ENCODE measurements at regions not wholly inside any gene's neighbourhood (a gene's known extent, or its start where the extent isn't known, plus 50 kb on each side); places are given as distances from the start of the nearest gene placed in this dataset.

DNA sequence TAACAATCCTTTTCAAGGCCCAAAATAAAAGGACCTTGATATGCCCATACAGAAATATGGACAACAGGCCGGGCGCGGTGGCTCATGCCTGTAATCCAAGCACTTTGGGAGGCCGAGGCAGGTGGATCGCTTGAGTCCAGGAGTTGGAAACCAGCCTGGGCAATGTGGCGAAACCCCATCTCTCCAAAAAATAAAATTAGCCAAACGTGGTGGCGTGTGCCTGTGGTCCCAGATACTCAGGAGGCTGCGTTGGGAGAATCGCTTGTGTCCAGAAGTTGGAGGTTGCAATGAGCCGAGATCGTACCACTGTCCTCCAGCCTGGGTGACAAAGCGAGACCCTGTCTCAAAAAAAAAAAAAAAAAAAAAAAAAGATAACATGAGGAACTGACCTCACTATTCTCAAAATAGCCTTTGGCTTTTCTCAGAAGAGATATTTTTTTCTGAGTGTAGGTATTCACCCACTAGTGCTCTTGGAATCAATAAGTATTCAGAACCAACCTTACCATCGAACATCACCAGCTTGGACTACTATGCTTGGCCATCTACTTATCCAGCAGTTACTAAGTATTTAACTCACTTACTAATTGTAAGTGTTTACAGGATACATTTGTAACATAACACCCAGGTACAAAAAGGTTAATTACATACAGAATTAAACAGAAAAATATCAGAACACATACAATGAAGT, 99.2 kb downstream of the OR2B2 start:
- Histone ChIP-seq H3K4me3 (replicated peaks; ENCODE audit: low read depth, low read length) (no peak overlapping the region), H3K27me3 (replicated peaks; ENCODE audit: control insufficient read depth, insufficient read depth, low read length) (no peaks in the 10 kb centered on the region), H3K36me3 (ENCODE audit: control insufficient read depth, insufficient read depth, low read length) (no peaks in the 10 kb centered on the region)
- no peak for DNase-seq (ENCODE audit: extremely low read depth, insufficient read length)
- TF ChIP-seq, protein P1, sequence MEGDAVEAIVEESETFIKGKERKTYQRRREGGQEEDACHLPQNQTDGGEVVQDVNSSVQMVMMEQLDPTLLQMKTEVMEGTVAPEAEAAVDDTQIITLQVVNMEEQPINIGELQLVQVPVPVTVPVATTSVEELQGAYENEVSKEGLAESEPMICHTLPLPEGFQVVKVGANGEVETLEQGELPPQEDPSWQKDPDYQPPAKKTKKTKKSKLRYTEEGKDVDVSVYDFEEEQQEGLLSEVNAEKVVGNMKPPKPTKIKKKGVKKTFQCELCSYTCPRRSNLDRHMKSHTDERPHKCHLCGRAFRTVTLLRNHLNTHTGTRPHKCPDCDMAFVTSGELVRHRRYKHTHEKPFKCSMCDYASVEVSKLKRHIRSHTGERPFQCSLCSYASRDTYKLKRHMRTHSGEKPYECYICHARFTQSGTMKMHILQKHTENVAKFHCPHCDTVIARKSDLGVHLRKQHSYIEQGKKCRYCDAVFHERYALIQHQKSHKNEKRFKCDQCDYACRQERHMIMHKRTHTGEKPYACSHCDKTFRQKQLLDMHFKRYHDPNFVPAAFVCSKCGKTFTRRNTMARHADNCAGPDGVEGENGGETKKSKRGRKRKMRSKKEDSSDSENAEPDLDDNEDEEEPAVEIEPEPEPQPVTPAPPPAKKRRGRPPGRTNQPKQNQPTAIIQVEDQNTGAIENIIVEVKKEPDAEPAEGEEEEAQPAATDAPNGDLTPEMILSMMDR (IDR thresholded peaks at IDR 0.05; ENCODE audit: insufficient read depth, low read length, poor library complexity, severe bottlenecking): no peak

DNA sequence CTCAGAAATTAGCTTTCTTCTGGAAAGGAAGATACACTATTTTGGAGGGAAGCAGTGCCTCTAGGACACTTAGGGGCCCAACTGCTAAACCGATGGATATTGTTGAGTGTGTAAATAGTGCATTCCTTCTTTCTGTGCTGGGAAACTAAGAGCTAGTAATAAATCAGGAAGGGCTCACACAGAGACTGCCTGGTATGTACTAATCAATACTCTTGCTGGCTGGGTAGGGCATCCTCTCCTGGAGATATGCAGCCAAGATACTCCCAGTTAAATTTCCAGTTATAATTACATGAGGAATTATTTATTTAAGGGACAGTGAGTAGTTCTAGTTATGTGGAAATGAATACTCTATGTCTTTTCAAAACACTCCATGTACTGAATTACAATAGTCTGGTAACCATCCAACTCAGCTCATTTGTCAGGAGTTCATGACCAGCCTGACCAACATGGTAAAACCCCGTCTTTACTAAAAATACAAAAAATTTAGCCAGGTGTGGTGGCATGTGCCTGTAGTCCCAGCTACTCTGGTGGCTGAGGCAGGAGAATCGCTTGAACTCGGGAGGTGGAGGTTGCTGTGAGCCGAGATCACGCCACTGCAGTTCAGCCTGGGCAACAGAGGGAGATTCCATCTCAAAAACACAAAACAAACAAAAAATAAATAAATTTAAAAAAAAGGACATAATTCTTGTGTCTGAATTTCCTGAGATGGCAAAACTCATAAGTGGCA, 100.0 kb downstream of the OR2B2 start:
- H3K36me3 ChIP-seq (ENCODE audit: control insufficient read depth, insufficient read depth, low read length): no peaks in the 10 kb centered on the region
- TF ChIP-seq, protein P1 (IDR thresholded peaks at IDR 0.05; ENCODE audit: insufficient read depth, low read length, poor library complexity, severe bottlenecking): no peak
- peak overlapping the region; percentile 83 for H3K4me3 ChIP-seq (replicated peaks; ENCODE audit: low read depth, low read length)
- H3K27me3 ChIP-seq (replicated peaks; ENCODE audit: control insufficient read depth, insufficient read depth, low read length): no peaks in the 10 kb centered on the region
- no peak for DNase-seq (ENCODE audit: extremely low read depth, insufficient read length)

DNA sequence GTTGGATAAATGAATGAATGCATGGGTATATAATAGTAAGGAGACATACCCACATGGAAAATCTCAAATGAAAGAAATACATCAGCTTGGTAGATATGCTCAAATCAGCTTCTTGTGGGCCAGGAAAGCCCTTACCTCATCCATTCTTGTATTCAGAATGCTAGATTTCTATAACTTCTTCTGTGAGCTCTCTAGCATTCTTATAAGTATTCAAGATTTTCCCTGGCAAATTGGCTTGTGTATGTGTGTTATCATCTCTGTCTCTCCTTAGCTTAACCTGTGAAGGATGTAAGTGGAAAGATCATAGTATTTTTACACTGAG, 100.8 kb downstream of the OR2B2 start:
- TF ChIP-seq, protein P1 (IDR thresholded peaks at IDR 0.05; ENCODE audit: insufficient read depth, low read length, poor library complexity, severe bottlenecking): no peak
- H3K4me3 ChIP-seq (replicated peaks; ENCODE audit: low read depth, low read length): peak overlapping the region; percentile 83
- no peak for DNase-seq (ENCODE audit: extremely low read depth, insufficient read length)

DNA sequence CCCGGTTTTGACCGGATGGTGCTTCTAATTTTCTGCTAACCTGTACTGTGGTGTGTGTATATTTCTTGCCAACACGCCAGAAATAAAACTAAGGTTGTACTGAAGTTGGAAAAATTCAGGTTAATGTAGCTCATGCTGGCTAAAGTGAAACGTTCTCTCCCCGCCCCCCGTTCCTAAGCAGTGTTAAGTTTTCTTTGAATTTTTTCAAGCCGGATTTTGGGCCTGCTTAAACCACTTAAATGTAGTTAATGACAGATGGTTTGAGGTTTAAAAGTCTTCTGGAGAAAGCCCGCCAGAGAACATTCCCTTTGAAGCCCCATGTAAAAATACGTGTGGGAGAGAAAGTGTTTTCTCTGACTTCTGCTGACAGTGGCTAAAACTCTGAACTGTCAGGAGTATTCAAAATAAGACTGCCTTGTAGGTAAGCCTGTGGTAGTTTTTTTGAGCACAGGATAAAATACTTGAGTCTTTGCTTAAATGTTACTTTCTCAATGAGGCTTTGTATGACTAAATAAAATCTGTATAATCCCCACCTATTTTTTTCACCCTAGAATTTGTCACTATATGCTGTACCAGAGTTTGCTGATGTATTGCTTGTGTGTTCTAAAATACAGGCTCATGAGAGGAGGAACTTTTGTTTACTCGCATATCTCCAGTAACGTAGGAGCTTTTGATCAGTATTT, 101.3 kb downstream of the OR2B2 start:
- DNase-seq (ENCODE audit: extremely low read depth, insufficient read length): no peak
- TF ChIP-seq, protein P1 (IDR thresholded peaks at IDR 0.05; ENCODE audit: insufficient read depth, low read length, poor library complexity, severe bottlenecking): no peak
- no peaks in the 10 kb centered on the region for H3K36me3 ChIP-seq (ENCODE audit: control insufficient read depth, insufficient read depth, low read length)
- H3K27me3 ChIP-seq (replicated peaks; ENCODE audit: control insufficient read depth, insufficient read depth, low read length): no peaks in the 10 kb centered on the region
- H3K4me3 ChIP-seq (replicated peaks; ENCODE audit: low read depth, low read length): peak overlapping the region; percentile 83

More for the DNA sequence above, 100.8 kb downstream of the OR2B2 start:
- Histone ChIP-seq H3K27me3 (replicated peaks; ENCODE audit: control insufficient read depth, insufficient read depth, low read length) (no peaks in the 10 kb centered on the region), H3K36me3 (ENCODE audit: control insufficient read depth, insufficient read depth, low read length) (no peaks in the 10 kb centered on the region)

DNA sequence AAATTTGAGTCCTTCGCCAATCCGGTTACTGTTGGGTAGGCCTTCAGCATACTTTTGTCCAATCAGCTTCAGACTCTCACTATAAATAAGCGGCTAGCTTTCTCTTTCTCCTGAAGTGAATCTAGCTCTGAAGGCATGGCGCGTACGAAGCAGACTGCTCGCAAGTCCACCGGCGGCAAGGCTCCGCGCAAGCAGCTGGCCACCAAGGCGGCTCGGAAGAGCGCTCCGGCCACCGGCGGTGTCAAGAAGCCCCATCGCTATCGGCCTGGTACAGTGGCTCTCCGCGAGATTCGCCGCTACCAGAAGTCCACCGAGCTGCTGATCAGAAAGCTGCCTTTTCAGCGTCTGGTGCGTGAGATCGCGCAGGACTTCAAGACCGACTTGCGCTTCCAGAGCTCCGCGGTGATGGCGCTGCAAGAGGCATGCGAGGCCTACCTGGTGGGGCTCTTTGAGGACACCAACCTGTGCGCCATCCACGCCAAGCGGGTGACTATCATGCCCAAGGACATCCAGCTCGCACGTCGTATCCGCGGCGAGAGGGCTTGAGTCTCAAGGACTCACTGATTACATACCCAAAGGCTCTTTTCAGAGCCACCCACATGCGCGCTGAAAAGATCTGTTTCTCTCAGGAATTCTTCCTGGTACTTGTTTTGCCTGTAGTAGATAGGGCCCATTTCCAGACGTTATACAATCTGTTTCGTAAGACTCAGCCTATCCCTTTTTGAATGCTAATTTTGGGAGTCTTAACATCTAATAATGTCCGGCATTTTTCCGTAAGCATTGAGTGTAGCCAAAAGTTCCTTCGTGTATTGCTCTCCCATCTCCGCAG, 102.0 kb downstream of the OR2B2 start:
- peak; percentile 97 for DNase-seq (ENCODE audit: extremely low read depth, insufficient read length)
- Histone ChIP-seq H3K36me3 (ENCODE audit: control insufficient read depth, insufficient read depth, low read length) (no peaks in the 10 kb centered on the region), H3K27me3 (replicated peaks; ENCODE audit: control insufficient read depth, insufficient read depth, low read length) (no peaks in the 10 kb centered on the region), H3K4me3 (replicated peaks; ENCODE audit: low read depth, low read length) (peak overlapping the region; percentile 83)
- TF ChIP-seq, protein P1 (IDR thresholded peaks at IDR 0.05; ENCODE audit: insufficient read depth, low read length, poor library complexity, severe bottlenecking): no peak
